SK-N-MC (cell line): ENCODE measurements at regions not wholly inside any gene's neighbourhood (a gene's known extent, or its start where the extent isn't known, plus 50 kb on each side); places are given as distances from the start of the nearest gene placed in this dataset.

Source experiments
- EZH2 ChIP-seq: fragments of 200-600 bp; sonication (generic); IDR thresholded peaks from one replicate; pipeline ENCODE4 v1.6.1; 2017; ENCODE audit warnings: antibody characterized with exemption
- POLR2AphosphoS5 ChIP-seq: IDR thresholded peaks from 2 replicates; pipeline ENCODE4 v1.6.1; 2012; ENCODE audit warnings: mild to moderate bottlenecking, low read depth, low read length, borderline replicate concordance

GRCh38 chr11:37861671-37862070 is 1263.6 kb upstream of the RAG2 start:
- no peak for TF ChIP-seq EZH2
- TF ChIP-seq POLR2AphosphoS5 = no peak
